HCT116 (cell line): ENCODE measurements at regions not wholly inside any gene's neighbourhood (a gene's known extent, or its start where the extent isn't known, plus 50 kb on each side); places are given as distances from the start of the nearest gene placed in this dataset.

Source experiments
- ELF1 ChIP-seq: IDR thresholded peaks from 2 replicates; pipeline ENCODE4 v1.6.1; 2012; ENCODE audit warnings: low read depth, borderline replicate concordance
- FOSL1 ChIP-seq: IDR thresholded peaks from 2 replicates; pipeline ENCODE4 v1.6.1; 2012; ENCODE audit warnings: low read depth
- POLR2AphosphoS5 ChIP-seq: IDR thresholded peaks from 2 replicates; pipeline ENCODE4 v1.6.1; 2011; ENCODE audit warnings: mild to moderate bottlenecking, low read depth, low read length, moderate library complexity
- ZBTB33 ChIP-seq: IDR thresholded peaks from 2 replicates; pipeline ENCODE4 v1.6.1; 2011; ENCODE audit warnings: mild to moderate bottlenecking, low read length, moderate library complexity; ENCODE audit not compliant: insufficient replicate concordance; ENCODE audit errors: extremely low read depth

- TF ChIP-seq ZBTB33 (no peak), FOSL1 (no peak), POLR2AphosphoS5 (no peak), ELF1 (no peak)
Measured at GRCh38 chr6:134368670-134369069, 50.8 kb upstream of the SGK1 start (continued).
